Urinary bladder (tissue), 3 donors: ENCODE measurements at regions not wholly inside any gene's neighbourhood (a gene's known extent, or its start where the extent isn't known, plus 50 kb on each side); places are given as distances from the start of the nearest gene placed in this dataset.

Experiments
- DNase-seq: peaks from one replicate; pipeline ENCODE4 v3.0.0-alpha.2; 2015; ENCODE audit errors: extremely low spot score
- H3K27ac ChIP-seq: one replicate; pipeline ENCODE4 v1.5.1; 2013; ENCODE audit warnings: low read depth, mild to moderate bottlenecking, moderate library complexity
- H3K36me3 ChIP-seq: one replicate; pipeline ENCODE4 v1.6.1; 2013; ENCODE audit warnings: mild to moderate bottlenecking, moderate library complexity; ENCODE audit not compliant: insufficient read depth
- H3K4me1 ChIP-seq: one replicate; pipeline ENCODE4 v1.6.1; 2013; ENCODE audit warnings: mild to moderate bottlenecking, moderate library complexity; ENCODE audit not compliant: insufficient read depth
- H3K4me3 ChIP-seq: one replicate; pipeline ENCODE4 v1.5.1; 2013; ENCODE audit warnings: low read depth, low read length
- WGBS: extraction: QIAGEN DNeasy Blood & Tissue Kit; methylation state at CpG from one replicate; pipeline ENCODE4 v1.1.7; 2013; 5-methylcytosine and 5-hydroxymethylcytosine counted together
- donor health status: healthy with polysubstance abuse.
- donor health status: healthy.

GRCh38 chr18:53765211-53765610, 459.3 kb downstream of the MBD2 start:
- Histone ChIP-seq H3K27ac (no peak overlapping the region), H3K36me3 (no peaks in the 10 kb centered on the region)
- 70% methylated on average over 3 of the region's 3 CpGs for WGBS

GRCh38 chr18:53764086-53764485, 460.4 kb downstream of the MBD2 start:
- no peak for DNase-seq
- Histone ChIP-seq H3K4me1 (no peaks in the 10 kb centered on the region), H3K4me3 (no peak overlapping the region), H3K27ac (no peak overlapping the region), H3K36me3 (no peaks in the 10 kb centered on the region)
- 98% methylated on average over 1 of the region's 1 CpG for WGBS

More at GRCh38 chr18:53765211-53765610, 459.3 kb downstream of the MBD2 start:
- Histone ChIP-seq H3K4me3 (no peak overlapping the region), H3K4me1 (no peaks in the 10 kb centered on the region)
- no peak for DNase-seq

- DNase-seq = no peak
- Histone ChIP-seq H3K27ac (no peak overlapping the region), H3K36me3 (no peaks in the 10 kb centered on the region), H3K4me1 (peaks cover 2% of the 10 kb centered on the region), H3K4me3 (no peak overlapping the region)
- 58% methylated on average over 2 of the region's 2 CpGs for WGBS
These were observed 467.1 kb downstream of the MBD2 start for GRCh38 chr18:53757328-53757727.

GRCh38 chr18:53756610-53756972, 467.9 kb downstream of the MBD2 start:
- Histone ChIP-seq H3K27ac (no peak overlapping the region), H3K36me3 (no peaks in the 10 kb centered on the region), H3K4me3 (no peak overlapping the region), H3K4me1 (peaks cover 2% of the 10 kb centered on the region)
- 42% methylated on average over 3 of the region's 3 CpGs for WGBS
- no peak for DNase-seq

GRCh38 chr18:53755914-53756609, 468.4 kb downstream of the MBD2 start:
- Histone ChIP-seq H3K27ac (no peak overlapping the region), H3K4me3 (no peak overlapping the region), H3K4me1 (peaks cover 2% of the 10 kb centered on the region), H3K36me3 (no peaks in the 10 kb centered on the region)
- no peak for DNase-seq
- 86% methylated on average over 5 of the region's 5 CpGs for WGBS

GRCh38 chr18:53754154-53754553, 470.3 kb downstream of the MBD2 start:
- H3K4me3 ChIP-seq = no peak overlapping the region
- peaks cover 2% of the 10 kb centered on the region for H3K4me1 ChIP-seq
- no peak for DNase-seq
- H3K36me3 ChIP-seq = no peaks in the 10 kb centered on the region
- H3K27ac ChIP-seq = no peak overlapping the region

GRCh38 chr18:53753601-53754000, 470.9 kb downstream of the MBD2 start:
- WGBS = 70% methylated on average over 3 of the region's 3 CpGs
- no peaks in the 10 kb centered on the region for H3K36me3 ChIP-seq
- H3K27ac ChIP-seq = no peak overlapping the region
- H3K4me3 ChIP-seq = no peak overlapping the region
- peaks cover 2% of the 10 kb centered on the region for H3K4me1 ChIP-seq
- no peak for DNase-seq

- Histone ChIP-seq H3K4me1 (peaks cover 2% of the 10 kb centered on the region), H3K4me3 (no peak overlapping the region), H3K27ac (no peak overlapping the region), H3K36me3 (no peaks in the 10 kb centered on the region)
- WGBS = 49% methylated on average over 5 of the region's 5 CpGs
- no peak for DNase-seq
These were observed 471.6 kb downstream of the MBD2 start for GRCh38 chr18:53752781-53753367.

- no peak overlapping the region for H3K27ac ChIP-seq
- H3K36me3 ChIP-seq = no peaks in the 10 kb centered on the region
- H3K4me3 ChIP-seq = no peak overlapping the region
- no peaks in the 10 kb centered on the region for H3K4me1 ChIP-seq
- no peak for DNase-seq
- 77% methylated on average over 5 of the region's 5 CpGs for WGBS
These were observed 474.7 kb downstream of the MBD2 start for GRCh38 chr18:53749766-53750165.

GRCh38 chr18:53747663-53748160, 476.8 kb downstream of the MBD2 start:
- no peak overlapping the region for H3K4me3 ChIP-seq
- no peaks in the 10 kb centered on the region for H3K4me1 ChIP-seq
- H3K36me3 ChIP-seq = no peaks in the 10 kb centered on the region
- H3K27ac ChIP-seq = no peak overlapping the region
- no peak for DNase-seq

GRCh38 chr18:53747210-53747609, 477.3 kb downstream of the MBD2 start:
- H3K36me3 ChIP-seq = no peaks in the 10 kb centered on the region
- WGBS = 65% methylated on average over 2 of the region's 2 CpGs
- no peak overlapping the region for H3K27ac ChIP-seq
- no peaks in the 10 kb centered on the region for H3K4me1 ChIP-seq
- no peak overlapping the region for H3K4me3 ChIP-seq
- no peak for DNase-seq

GRCh38 chr18:53745986-53746385, 478.5 kb downstream of the MBD2 start:
- H3K27ac ChIP-seq = no peak overlapping the region

GRCh38 chr18:53745224-53745967, 479.1 kb downstream of the MBD2 start:
- no peaks in the 10 kb centered on the region for H3K36me3 ChIP-seq
- DNase-seq = no peak
- no peak overlapping the region for H3K4me3 ChIP-seq
- H3K27ac ChIP-seq = no peak overlapping the region
- 46% methylated on average over 5 of the region's 5 CpGs for WGBS
- H3K4me1 ChIP-seq = no peaks in the 10 kb centered on the region

More at GRCh38 chr18:53745986-53746385, 478.5 kb downstream of the MBD2 start:
- DNase-seq = no peak
- H3K4me3 ChIP-seq = no peak overlapping the region
- no peaks in the 10 kb centered on the region for H3K36me3 ChIP-seq
- H3K4me1 ChIP-seq = no peaks in the 10 kb centered on the region
- 80% methylated on average over 1 of the region's 1 CpG for WGBS

- Histone ChIP-seq H3K27ac (no peak overlapping the region), H3K4me3 (no peak overlapping the region), H3K4me1 (no peaks in the 10 kb centered on the region), H3K36me3 (no peaks in the 10 kb centered on the region)
- DNase-seq = no peak
- WGBS = 64% methylated on average over 5 of the region's 5 CpGs
These were observed 484.8 kb downstream of the MBD2 start for GRCh38 chr18:53739700-53740099.
